ENCODE measurements at regions not wholly inside any gene's neighbourhood (a gene's known extent, or its start where the extent isn't known, plus 50 kb on each side); places are given as distances from the start of the nearest gene placed in this dataset.

DNA sequence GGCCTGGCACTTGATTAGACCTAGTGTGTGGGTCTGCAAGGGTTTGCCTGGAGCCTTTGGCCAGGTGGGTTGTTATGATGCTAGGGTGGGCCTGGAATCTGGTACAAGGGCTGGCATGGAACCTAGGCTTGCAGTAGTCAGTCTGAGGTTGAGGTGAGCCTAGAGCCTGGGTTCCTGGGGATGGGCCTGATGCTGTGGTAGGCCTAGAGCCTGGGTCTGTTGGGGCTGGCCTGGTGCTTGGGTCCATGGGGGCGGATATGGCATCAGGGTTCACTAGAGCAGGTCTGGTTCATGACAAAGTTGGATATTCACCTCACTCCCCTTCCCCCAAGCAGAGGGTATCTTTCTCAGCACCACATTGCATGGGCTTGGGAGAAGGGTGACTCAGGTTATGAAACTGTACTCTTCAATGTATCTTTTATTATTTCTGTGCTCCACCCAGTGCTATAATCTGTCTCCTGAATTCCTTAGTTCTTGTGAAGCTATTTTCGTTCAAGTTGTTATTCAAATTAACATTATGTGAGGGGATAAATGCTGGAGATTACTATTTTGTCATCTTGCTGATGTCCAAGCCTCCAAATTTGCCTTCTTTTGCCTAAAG, 274.4 kb downstream of the NFKBIZ start:
- Histone ChIP-seq H2AFZ (ENCODE audit: low read depth, low read length) (no peak overlapping the region), H4K20me1 (ENCODE audit: insufficient read depth, low read length) (no peaks in the 10 kb centered on the region), H3K9ac (ENCODE audit: low read depth, low read length) (no peak overlapping the region), H3K9me3 (ENCODE audit: insufficient read depth, low read length, severe bottlenecking) (no peaks in the 10 kb centered on the region), H3K4me3 (ENCODE audit: low read depth in 1 of 2, low read length in 2 of 2) (no peak overlapping the region), H3K27ac (ENCODE audit: low read length) (no peak overlapping the region), H3K4me1 (ENCODE audit: insufficient read depth, low read length) (no peaks in the 10 kb centered on the region), H3K36me3 (ENCODE audit: insufficient read depth, low read length) (no peaks in the 10 kb centered on the region), H3K79me2 (ENCODE audit: insufficient read depth, low read length) (no peaks in the 10 kb centered on the region), H3K4me2 (ENCODE audit: insufficient read depth, low read length) (no peak overlapping the region), H3K27me3 (ENCODE audit: insufficient read depth, low read length, poor library complexity) (no peaks in the 10 kb centered on the region)
- no peak for TF ChIP-seq EZH2 (IDR thresholded peaks at IDR 0.05; ENCODE audit: borderline replicate concordance, low read depth, low read length, severe bottlenecking)
- TF ChIP-seq, protein P1, sequence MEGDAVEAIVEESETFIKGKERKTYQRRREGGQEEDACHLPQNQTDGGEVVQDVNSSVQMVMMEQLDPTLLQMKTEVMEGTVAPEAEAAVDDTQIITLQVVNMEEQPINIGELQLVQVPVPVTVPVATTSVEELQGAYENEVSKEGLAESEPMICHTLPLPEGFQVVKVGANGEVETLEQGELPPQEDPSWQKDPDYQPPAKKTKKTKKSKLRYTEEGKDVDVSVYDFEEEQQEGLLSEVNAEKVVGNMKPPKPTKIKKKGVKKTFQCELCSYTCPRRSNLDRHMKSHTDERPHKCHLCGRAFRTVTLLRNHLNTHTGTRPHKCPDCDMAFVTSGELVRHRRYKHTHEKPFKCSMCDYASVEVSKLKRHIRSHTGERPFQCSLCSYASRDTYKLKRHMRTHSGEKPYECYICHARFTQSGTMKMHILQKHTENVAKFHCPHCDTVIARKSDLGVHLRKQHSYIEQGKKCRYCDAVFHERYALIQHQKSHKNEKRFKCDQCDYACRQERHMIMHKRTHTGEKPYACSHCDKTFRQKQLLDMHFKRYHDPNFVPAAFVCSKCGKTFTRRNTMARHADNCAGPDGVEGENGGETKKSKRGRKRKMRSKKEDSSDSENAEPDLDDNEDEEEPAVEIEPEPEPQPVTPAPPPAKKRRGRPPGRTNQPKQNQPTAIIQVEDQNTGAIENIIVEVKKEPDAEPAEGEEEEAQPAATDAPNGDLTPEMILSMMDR (IDR thresholded peaks at IDR 0.05; ENCODE audit: borderline replicate concordance, extremely low read depth, low read length, poor library complexity, severe bottlenecking): no peak
- ATAC-seq (ENCODE audit: insufficient read depth, low read depth) (no peak), DNase-seq (no peak)

DNA sequence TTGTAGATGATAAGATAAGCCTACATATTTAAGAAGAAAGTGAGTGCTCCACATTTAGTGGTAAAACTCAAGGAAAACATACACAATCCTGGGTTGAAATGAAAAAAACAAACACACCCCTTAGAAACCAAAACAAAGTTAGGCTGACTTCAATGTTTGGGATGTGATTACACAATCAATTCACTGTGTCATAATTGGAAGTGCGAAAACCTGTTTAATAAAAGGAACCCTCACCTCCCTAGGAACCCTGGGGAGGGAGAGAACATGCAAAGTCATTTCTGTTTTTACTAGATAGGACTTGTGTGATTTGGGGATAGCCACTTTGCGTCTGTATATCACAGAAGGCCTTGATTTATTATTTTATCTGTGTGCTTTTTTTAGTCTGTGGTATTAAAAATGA, 275.0 kb downstream of the NFKBIZ start:
- no peaks in the 10 kb centered on the region for H3K36me3 ChIP-seq (ENCODE audit: insufficient read depth, low read length)
- no peaks in the 10 kb centered on the region for H3K4me1 ChIP-seq (ENCODE audit: insufficient read depth, low read length)
- DNase-seq (no peak), ATAC-seq (ENCODE audit: insufficient read depth, low read depth) (no peak)
- H4K20me1 ChIP-seq (ENCODE audit: insufficient read depth, low read length): no peaks in the 10 kb centered on the region
- no peak overlapping the region for H2AFZ ChIP-seq (ENCODE audit: low read depth, low read length)
- no peak overlapping the region for H3K4me3 ChIP-seq (ENCODE audit: low read depth in 1 of 2, low read length in 2 of 2)
- H3K27ac ChIP-seq (ENCODE audit: low read length): no peak overlapping the region
- no peak overlapping the region for H3K4me2 ChIP-seq (ENCODE audit: insufficient read depth, low read length)
- H3K27me3 ChIP-seq (ENCODE audit: insufficient read depth, low read length, poor library complexity): no peaks in the 10 kb centered on the region
- no peaks in the 10 kb centered on the region for H3K79me2 ChIP-seq (ENCODE audit: insufficient read depth, low read length)
- TF ChIP-seq EZH2 (IDR thresholded peaks at IDR 0.05; ENCODE audit: borderline replicate concordance, low read depth, low read length, severe bottlenecking): no peak
- TF ChIP-seq, protein P1 (IDR thresholded peaks at IDR 0.05; ENCODE audit: borderline replicate concordance, extremely low read depth, low read length, poor library complexity, severe bottlenecking): no peak
- no peaks in the 10 kb centered on the region for H3K9me3 ChIP-seq (ENCODE audit: insufficient read depth, low read length, severe bottlenecking)
- H3K9ac ChIP-seq (ENCODE audit: low read depth, low read length): no peak overlapping the region

DNA sequence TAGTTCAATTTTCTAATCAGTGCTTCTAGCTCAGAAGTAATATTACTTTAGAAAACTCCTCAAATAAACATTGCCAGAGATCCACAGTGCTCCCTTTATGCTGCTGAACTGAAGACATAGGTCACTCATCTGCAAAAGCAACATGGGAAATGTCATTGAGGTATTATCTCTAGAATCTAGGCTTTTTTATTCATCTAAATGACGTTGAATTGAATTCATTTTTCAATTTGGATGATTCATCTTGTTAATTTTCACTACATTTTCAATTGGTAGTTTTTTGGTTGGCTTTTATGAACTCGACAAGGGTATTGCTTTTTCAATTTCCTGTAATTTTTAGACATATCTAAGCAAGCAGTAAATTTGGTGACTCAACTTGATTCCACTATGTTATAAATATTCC, 275.4 kb downstream of the NFKBIZ start:
- H3K27ac ChIP-seq (ENCODE audit: low read length): no peak overlapping the region
- H3K4me2 ChIP-seq (ENCODE audit: insufficient read depth, low read length): no peak overlapping the region
- H2AFZ ChIP-seq (ENCODE audit: low read depth, low read length): no peak overlapping the region
- TF ChIP-seq, protein P1 (IDR thresholded peaks at IDR 0.05; ENCODE audit: borderline replicate concordance, extremely low read depth, low read length, poor library complexity, severe bottlenecking): no peak
- TF ChIP-seq EZH2 (IDR thresholded peaks at IDR 0.05; ENCODE audit: borderline replicate concordance, low read depth, low read length, severe bottlenecking): no peak
- no peaks in the 10 kb centered on the region for H3K27me3 ChIP-seq (ENCODE audit: insufficient read depth, low read length, poor library complexity)
- no peaks in the 10 kb centered on the region for H3K79me2 ChIP-seq (ENCODE audit: insufficient read depth, low read length)
- H3K9ac ChIP-seq (ENCODE audit: low read depth, low read length): no peak overlapping the region
- ATAC-seq (ENCODE audit: insufficient read depth, low read depth): no peak
- no peaks in the 10 kb centered on the region for H3K9me3 ChIP-seq (ENCODE audit: insufficient read depth, low read length, severe bottlenecking)
- H3K4me3 ChIP-seq (ENCODE audit: low read depth in 1 of 2, low read length in 2 of 2): no peak overlapping the region
- no peaks in the 10 kb centered on the region for H4K20me1 ChIP-seq (ENCODE audit: insufficient read depth, low read length)
- no peaks in the 10 kb centered on the region for H3K36me3 ChIP-seq (ENCODE audit: insufficient read depth, low read length)
- no peak for DNase-seq
- no peaks in the 10 kb centered on the region for H3K4me1 ChIP-seq (ENCODE audit: insufficient read depth, low read length)

Measured in DND-41 (cell line).